ENCODE measurements at regions not wholly inside any gene's neighbourhood (a gene's known extent, or its start where the extent isn't known, plus 50 kb on each side); places are given as distances from the start of the nearest gene placed in this dataset.
"Not testable (repeated sequence)": the region's sequence is repeated elsewhere in the genome, so short reads cannot be mapped to it uniquely, and the experiment has no call there.

DNA sequence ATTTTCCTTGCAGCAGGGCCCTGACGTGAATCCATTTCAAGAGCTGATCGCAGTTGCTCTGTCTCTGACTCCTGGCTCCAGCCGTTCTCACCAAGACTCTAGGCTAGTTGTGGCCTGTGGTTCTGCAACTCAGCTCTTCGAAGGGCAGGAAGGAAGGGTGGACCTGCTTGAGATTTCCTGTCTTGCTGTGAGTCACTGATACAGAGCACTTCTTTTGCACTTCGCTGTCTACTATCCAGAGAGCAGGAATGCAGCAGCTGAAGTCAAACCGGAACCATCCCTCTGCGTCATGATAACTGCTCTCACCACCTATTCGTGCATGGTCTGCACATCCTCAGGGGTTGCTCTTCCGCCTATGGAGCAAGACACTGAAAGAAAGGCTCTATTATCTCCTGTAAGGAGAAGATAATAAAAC, 59.7 kb downstream of the RAP2B start:
- peak; percentile 85 to 89 for DNase-seq (ENCODE audit: low read depth in 2 of 2)

DNA sequence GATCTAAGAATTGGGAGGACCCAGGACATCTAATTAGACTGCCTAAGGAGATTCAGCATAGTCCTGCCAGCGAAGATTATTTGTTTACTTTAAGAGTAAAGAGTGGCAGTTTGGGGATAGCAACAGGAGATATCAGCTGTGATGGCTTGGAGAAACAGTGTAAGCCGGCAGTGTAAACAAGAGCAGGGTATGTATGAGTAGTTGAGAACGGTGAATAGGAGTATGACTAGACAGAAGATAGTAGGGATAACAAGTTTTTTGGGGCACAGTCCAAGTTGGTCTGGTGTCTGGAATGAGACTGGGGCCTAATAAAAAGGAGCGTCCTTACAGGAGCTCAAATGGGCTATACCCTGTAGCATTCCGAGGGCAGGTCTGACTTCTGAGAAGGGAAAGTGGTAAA, 64.9 kb downstream of the RAP2B start:
- DNase-seq (ENCODE audit: low read depth in 2 of 2), result not testable (repeated sequence)

DNA sequence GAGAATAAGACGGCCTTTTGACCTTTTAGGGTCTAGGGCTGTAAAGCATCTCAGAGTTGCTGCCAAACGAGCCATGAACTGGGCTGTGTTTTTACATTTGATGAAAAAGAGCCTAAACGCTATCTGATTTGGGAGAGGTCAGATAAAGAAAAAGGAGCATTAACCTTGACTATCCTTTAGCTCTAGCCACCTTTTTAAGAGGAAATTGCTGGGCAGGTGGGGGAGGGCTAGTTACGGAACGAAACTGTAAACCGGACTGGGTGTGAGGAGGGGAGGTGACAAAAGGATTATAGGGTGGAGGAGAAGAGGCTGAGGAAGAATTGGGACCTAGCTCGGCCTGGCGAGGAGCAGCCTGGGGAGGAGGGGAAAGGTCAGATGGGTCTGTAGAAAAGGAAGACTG, 68.4 kb downstream of the RAP2B start:
- DNase-seq (ENCODE audit: low read depth in 2 of 2), result not testable (repeated sequence)

DNA sequence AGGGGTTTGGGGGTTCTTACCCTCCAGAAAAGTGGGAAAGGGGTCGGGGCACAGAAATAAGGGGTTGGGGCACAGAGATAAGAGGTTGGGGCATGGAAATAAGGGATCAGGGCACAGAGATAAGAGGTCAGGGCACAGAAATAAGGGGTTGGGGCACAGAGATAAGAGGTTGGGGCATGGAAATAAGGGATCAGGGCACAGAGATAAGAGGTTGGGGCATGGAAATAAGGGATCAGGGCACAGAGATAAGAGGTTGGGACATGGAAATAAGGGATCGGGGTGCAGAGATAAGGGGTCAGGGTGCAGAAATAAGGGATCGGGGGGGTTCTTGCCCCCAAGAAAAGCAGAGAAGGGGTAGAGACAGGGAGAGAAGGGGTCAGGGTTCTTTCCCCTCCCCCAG, 69.2 kb downstream of the RAP2B start:
- DNase-seq (ENCODE audit: low read depth in 2 of 2), result not testable (repeated sequence)

DNA sequence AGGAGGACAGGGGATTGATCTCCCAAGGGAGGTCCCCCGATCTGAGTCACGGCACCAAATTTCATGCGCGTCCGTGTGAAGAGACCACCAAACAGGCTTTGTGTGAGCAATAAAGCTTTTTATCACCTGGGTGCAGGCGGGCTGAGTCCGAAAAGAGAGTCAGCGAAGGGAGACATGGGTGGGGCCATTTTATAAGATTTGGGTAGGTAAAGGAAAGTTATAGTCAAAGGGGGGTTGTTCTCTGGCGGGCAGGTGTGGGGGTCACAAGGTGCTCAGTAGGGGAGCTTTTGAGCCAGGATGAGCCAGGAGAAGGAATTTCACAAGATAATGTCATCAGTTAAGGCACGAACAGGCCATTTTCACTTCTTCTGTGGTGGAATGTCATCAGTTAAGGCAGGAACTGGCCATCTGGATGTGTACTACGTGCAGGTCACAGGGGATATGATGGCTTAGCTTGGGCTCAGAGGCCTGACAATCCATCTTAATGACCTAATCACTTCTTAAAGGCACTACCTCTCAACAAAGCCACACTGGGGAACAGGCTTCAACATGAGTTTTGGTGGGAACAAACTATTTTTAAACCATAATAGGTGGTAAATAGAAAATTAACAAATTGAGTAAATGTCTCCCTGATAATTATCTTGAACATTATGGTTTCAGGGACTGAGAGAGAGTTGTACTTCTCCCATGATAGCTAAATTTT, 70.2 kb downstream of the RAP2B start:
- not testable (repeated sequence) for DNase-seq (ENCODE audit: low read depth in 2 of 2)

DNA sequence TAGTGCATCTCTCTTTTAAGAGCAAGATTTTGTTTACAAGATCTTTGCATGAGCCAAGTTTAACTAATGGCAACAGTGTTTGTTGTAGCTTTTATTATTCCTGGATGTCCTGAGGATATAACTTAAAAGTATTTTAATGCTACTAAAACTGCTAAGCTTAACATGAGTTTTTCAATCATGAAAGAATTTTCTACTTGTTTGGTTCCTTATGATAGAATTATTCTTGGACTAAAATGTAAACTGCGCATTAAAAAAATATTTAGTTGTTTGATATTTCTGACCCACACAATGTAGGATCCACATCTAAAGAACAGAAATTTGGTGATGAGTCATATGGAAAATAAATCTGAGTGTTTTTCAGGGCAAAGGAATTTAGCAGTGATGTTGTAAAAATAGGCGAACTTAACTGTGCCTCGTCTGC, 70.8 kb downstream of the RAP2B start:
- peak; percentile 42 to 50 for DNase-seq (ENCODE audit: low read depth in 2 of 2)

DNA sequence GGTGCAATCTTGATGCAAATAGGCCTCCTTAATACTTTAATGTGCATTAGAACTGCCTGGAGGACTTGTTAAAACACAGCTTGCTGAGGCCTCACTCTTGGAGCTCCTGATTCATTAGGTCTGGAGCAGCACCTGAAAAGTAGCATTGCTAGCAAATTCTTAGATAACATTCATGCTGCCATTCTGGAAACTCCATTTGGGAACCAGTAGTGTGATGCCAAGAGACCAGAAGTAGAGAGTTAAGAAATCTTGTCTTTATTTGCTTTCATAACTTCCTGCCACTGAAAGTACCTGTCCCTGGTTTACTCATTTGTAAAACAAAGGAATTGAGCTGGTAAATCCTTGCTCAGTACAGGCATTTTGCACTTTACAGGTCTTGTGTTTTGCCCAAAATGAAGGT, 72.0 kb downstream of the RAP2B start:
- no peak for DNase-seq (ENCODE audit: low read depth in 2 of 2)

DNA sequence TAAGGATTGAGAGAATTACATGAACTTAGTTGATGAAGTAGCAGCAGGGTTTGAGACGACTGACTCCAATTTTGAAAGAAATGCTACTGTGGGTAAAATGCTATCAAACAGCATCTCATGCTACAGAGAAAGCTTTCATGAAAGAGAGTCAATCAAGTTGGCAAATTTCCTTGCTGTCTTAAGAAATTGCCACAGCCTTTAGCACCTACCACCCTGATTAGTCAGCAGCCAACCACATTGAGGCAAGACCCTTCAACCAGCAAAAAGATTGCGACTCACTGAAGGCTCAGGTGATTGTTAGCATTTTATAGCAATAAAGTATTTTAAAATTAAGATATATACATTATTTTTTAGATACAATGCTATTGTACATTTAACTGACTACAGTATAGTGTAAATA, 80.9 kb downstream of the RAP2B start:
- no peak for DNase-seq (ENCODE audit: low read depth in 2 of 2)

DNA sequence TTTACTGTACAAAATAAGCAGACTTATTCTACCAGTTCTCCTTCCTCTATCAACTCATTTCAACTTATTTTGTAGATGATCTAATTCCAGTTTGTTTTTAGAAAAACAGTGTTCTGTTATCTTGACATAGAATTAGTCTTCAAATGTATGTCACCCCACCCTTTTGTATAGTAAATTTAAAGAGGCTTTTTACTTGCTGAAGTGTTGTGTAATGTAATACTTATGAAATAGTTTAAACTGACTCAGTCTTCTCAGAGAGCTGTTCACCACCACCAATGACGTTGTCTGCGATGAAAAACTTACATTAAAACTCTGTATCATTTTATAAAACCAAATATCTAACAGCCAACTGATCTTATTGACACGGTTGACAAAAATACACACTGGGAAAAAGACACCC, 82.9 kb downstream of the RAP2B start:
- DNase-seq (ENCODE audit: low read depth in 2 of 2), result no peak

DNA sequence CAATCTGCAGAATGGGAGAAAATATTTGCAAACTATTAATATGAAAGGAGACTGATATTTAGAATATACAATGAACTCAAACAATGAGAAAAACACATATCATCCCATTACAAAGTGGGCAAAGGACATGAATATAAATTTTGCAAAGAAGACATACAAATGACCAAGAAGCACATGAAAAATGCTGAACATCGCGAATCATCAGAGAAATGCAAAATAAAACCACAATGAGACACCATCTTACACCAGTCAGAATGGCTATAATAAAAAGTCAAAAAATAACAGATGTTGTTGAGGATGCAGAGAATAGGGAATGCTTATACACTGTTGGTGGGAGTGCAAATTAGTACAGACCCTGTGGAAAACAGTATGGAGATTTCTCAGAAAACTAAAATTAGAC, 83.6 kb downstream of the RAP2B start:
- DNase-seq (ENCODE audit: low read depth in 2 of 2), result no peak

DNA sequence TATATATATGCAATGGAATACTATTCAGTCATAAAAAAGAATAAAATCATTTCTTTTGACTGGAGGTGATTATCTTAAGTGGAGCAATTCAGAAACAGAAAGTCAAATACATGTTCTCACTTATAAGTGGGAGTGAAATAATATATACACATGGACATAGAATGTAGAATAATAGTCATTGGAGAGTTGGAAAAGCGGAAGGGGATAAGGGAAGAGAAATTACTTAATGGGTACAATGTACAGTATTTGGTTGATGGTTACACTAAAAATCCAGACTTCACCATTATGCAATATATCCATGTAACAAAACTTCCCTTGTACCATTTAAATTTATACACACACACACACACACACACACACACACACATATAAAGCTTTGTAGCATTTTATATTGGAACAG, 84.3 kb downstream of the RAP2B start:
- DNase-seq (ENCODE audit: low read depth in 2 of 2), result no peak

DNA sequence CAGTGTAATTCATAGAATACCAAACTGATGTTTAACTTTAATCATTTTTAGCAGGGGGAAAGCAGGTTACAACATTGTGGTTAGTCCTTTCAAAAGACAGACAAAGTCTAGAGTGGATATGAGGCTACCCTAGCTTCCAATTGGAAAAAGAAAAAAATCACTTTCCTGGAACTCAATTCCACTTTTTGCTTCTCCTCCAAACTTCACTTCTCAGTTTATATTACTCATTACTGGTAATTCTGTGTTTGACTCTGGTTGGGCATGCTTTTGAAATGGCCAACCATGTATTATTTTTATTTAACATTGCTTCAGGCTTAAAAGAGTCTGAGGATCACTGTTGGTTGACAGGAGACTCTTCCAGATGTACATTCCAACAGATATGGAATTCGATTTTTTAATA, 84.8 kb downstream of the RAP2B start:
- DNase-seq (ENCODE audit: low read depth in 2 of 2), result peak; percentile 83 to 87

DNA sequence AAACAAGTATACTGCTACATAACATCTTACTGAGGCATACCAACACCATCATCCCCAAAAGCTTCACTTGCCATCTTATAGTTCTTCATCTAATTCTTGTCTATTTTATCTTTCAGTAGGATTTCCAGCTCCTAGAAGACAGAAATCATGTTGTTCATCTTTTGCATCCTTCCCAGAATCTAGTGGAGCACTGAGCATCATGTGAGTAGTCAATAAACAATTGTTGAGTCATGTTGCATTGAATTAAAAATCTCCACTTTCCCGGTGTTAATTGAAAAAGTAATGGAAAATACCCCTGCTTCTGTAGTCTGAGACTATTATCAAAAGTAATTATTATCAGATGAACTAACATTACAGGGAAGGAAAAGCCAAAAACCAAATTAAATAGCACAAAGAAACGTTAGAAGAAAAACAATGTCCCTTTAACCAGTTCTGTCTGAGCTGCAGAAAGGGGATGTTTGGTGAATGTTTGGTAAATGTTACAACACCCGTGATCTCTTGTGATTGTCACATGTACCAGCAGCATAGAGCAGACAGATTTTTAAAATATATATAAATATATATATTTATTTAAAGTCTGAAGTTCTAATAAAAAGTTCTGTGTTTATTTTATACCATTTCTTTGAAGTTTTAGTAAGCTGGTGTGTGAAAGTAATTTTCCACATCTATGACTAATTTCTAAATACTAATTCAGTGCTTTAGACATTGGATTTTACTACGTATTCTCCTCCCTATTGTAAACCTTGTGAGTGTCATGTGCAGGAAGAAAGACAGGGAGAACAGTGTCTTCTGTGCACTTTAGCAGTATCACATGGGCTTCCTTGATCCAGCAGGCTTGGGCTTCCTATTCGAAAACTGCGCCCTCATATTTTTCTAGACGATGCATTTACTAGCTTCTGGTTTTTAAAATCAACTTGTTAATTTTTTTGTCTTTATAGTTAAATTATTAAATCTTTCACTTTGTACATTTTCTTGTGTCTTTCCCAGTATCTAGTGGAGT, 85.6 kb downstream of the RAP2B start:
- DNase-seq (ENCODE audit: low read depth in 2 of 2), result no peak

DNA sequence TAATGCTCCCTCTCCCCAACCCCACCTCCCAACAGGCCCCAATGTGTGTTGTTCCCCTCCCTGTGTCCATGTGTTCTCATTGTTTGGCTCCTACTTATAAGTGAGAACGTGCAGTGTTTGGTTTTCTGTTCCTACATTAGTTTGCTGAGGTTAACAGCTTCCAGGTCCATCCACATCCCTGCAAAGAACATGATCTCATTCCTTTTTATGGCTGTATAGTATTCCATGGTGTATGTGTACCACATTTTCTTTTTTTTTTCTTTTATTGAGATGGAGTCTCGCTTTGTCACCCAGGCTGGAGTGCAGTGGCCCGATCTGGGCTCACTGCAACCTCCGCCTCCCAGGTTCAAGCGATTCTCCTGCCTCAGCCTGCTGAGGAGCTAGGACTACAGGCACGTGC, 86.8 kb downstream of the RAP2B start:
- DNase-seq (ENCODE audit: low read depth in 2 of 2), result not testable (repeated sequence)

DNA sequence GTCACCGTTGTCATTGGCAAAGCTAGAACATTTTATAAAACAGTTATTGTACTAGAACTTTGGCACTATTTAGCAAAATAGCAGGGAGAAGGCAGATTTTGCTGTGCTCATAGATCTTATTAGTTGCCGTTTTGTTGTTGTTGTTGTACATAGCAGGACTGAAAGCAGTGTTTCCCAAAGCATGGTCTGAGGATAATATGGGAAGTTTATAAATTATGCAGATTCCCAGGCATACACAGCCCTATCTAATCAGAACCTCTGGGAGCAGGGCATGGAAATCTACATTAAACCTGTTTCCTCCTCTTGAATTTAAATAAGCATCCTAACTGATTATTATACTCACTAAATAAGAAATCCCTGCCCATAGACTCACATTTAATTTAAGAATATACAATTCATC, 87.9 kb downstream of the RAP2B start:
- DNase-seq (ENCODE audit: low read depth in 2 of 2), result no peak

DNA sequence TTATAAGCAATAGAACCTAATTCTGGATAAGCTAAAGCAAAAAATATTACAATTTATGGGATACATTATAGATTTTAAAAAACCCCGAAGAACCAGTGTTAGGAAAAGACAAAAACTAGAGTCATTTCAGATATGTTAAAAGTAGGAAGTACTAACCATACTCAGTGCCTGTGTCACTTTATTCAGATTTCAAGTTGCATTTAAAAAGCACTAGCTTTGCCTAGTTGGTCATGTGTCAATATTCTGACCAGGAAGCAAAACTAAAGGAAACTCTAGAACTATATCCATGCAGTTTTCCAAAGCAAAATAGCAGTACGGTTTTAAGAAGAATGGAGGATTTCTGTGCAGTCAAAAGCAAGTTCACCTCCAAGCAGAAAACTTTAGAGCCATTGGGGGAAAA, 88.4 kb downstream of the RAP2B start:
- DNase-seq (ENCODE audit: low read depth in 2 of 2), result no peak

DNA sequence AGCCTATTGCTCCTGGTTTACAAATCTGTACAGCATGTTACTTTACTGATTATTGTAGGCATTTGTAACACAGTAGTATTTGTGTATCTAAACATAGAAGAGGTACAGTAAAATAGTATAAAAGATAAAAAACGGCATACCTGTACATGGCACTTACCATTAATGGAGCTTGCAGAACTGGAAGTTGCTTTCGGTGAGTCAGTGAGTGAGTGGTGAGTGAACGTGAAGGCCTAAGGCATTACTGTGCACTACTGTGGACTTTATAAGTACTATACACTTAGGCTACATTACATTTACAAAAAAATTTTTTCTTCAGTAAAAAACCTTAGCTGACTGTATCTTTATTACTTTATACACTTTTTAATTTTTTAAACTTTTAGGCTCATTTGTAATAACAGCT, 90.9 kb downstream of the RAP2B start:
- DNase-seq (ENCODE audit: low read depth in 2 of 2), result no peak

DNA sequence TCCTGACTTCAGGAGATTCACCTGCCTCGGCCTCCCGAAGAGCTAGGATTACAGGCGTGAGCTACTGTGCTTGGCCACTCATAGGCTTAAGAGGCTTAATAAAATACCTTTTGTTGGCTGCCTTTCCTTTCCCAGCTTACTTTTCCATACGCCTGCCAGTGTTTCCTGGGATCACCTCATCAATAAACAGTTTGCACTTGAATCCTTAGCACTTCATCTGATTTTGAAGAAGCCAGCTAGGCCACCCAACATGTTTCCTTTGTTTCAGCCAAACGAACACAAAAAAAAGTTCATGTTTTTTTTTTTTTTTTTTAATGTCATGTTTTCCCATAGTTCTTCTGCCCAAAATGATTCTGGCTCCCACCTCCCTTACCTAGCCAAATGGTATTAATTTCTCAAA, 92.3 kb downstream of the RAP2B start:
- DNase-seq (ENCODE audit: low read depth in 2 of 2), result no peak

DNA sequence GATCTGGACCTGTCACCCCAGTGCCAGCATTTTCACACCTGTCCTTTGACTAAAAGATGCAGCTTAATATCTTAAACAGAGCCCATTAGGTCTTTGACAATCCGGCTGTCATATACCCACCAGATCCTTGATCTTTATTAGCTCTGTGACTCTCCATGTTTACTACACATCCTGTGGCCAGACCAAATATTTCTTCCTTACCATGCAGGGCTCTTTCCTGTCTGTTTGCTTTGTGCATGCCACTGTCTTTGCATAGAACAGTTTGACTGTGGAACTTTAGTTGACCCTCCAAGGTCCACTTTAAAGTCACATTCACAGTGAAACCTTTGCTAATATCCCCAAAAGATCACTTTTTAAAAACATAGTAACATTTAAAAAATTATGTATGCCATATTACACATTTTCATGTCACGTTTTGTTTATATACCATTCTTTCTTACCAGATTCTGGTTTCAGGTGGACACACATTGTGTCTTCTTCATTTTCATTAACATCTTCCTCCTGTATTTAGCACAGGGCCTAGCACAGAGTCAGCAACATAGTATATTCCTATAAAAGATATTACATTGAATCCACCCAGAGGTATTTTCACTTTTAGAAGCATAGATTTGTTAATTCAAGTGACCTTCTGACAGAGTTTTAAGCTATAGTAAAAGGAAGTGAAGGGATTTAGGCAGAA, 95.8 kb downstream of the RAP2B start:
- DNase-seq (ENCODE audit: low read depth in 2 of 2), result no peak

DNA sequence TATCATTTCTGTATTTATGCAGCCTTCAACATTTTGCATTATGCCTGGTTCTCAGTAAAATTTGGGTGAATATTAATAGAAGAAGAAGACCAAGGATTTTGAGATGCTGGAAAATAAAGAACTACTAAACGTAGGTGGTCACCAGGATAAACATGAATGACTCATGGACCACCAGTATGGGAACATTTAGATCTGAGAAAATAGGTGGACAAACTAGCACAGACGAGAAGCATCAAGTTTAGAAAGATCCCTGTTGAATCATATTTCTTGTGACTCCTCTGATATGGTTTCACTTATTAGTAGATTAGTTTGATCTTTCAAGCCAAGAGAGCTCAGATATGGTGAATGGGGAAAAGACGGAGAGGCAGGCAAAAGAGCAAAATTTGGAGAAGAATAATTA, 97.9 kb downstream of the RAP2B start:
- no peak for DNase-seq (ENCODE audit: low read depth in 2 of 2)

DNA sequence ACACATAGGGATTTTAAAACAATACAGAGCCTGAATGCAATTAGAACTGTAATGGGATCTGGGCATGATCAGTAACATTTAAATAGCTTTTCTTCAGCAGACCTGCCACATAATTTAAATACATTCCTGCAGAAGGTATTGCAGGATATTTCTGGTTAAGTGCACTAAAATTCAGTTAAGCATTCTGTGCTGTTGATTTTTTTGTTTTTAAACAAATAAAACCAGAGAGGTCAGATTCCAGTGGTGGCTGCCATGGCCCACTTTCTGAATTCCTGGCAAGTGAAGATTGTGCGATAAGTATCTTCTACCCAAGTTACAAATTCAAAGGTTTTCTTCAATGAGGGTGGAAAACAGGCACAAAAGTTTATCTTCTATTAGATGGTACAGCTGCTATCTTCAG, 98.7 kb downstream of the RAP2B start:
- no peak for DNase-seq (ENCODE audit: low read depth in 2 of 2)

DNA sequence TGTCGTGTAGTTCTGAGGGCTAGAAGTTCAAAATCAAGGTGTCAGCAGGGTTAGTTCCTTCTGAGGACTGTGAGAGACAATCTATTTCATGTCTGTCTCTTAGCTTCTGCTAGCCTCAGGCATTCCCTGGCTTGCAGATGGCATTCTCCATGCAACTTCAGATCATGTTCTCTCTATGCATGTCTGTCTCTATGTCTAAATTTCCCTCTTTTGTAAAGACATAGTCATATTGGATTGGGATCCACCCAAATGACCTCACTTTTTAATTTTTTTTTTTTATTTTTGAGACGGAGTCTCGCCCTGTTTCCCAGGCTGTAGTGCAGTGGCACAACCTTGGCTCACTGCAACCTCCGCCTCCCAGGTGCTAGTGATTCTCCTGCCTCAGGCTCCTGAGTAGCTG, 104.6 kb downstream of the RAP2B start:
- DNase-seq (ENCODE audit: low read depth in 2 of 2), result no peak
